Panc1 (cell line): ENCODE measurements at regions not wholly inside any gene's neighbourhood (a gene's known extent, or its start where the extent isn't known, plus 50 kb on each side); places are given as distances from the start of the nearest gene placed in this dataset.
"Not testable (repeated sequence)": the region's sequence is repeated elsewhere in the genome, so short reads cannot be mapped to it uniquely, and the experiment has no call there.

Experiments used
- ATAC-seq: fragments of 200-7000 bp; cut with Tn5 transposase; 2 replicates; pipeline ENCODE4 v1.9.1; 2020; ENCODE audit warnings: mild to moderate bottlenecking, moderate library complexity
- BruUV-seq: library from RNA; stranded (reverse); fragments of 400-500 nt; replicated peaks from 2 replicates; lab custom pipeline; 2021; lab: Mats Ljungman, UMichigan
- CTCF ChIA-PET: fragments of 300-600 bp; sonication (Branson Sonifier 250); formaldehyde crosslinking; loops from one replicate; lab custom pipeline; 2022; ENCODE audit warnings: antibody characterized with exemption; lab: Charles Lee
- POLR2A ChIA-PET: fragments of 300-600 bp; sonication (Branson Sonifier 250); formaldehyde crosslinking; loops from one replicate; lab custom pipeline; 2022; ENCODE audit warnings: antibody characterized with exemption; lab: Charles Lee
- DNase-seq: peaks from one replicate; pipeline ENCODE4 v3.0.0-alpha.2; 2010; ENCODE audit warnings: low read depth, low spot score
- H3K27ac ChIP-seq: 2 replicates; pipeline ENCODE4 v1.5.1; 2011; ENCODE audit warnings: mild to moderate bottlenecking, low read length, inconsistent platforms
- H3K27me3 ChIP-seq: fragments of 200-500 bp; sonication (Bioruptor generic); 2 replicates; pipeline ENCODE4 v1.6.0; 2014; ENCODE audit warnings: low read length, inconsistent platforms; ENCODE audit not compliant: control insufficient read depth, insufficient read depth
- H3K36me3 ChIP-seq: fragments of 200-500 bp; sonication (Bioruptor generic); 2 replicates; pipeline ENCODE4 v1.5.1; 2014; ENCODE audit warnings: inconsistent platforms, mild to moderate bottlenecking, low read length, moderate library complexity; ENCODE audit not compliant: control insufficient read depth, insufficient read depth
- H3K4me1 ChIP-seq: 2 replicates; pipeline ENCODE4 v1.5.1; 2011; ENCODE audit warnings: inconsistent platforms, mild to moderate bottlenecking, low read length, moderate library complexity; ENCODE audit not compliant: control insufficient read depth, insufficient read depth
- H3K4me3 ChIP-seq, 2 experiments: 2 replicates each; pipeline ENCODE4 v1.5.1; 2011 to 2012; ENCODE audit warnings: low read depth in 2 of 2, low read length in 2 of 2, mild to moderate bottlenecking in 2 of 2, inconsistent platforms in 1 of 2, moderate library complexity in 1 of 2
- H3K9me3 ChIP-seq: fragments of 200-500 bp; sonication (Bioruptor generic); 2 replicates; pipeline ENCODE4 v1.5.1; 2014; ENCODE audit warnings: low read depth, mild to moderate bottlenecking, inconsistent platforms, low read length, moderate library complexity; ENCODE audit not compliant: control insufficient read depth, insufficient read depth
- CTCF ChIP-seq: fragments of 450-650 bp; IDR thresholded peaks from 2 replicates; pipeline ENCODE4 v1.5.1; 2017; ENCODE audit warnings: mild to moderate bottlenecking
- POLR2AphosphoS5 ChIP-seq: IDR thresholded peaks from 2 replicates; pipeline ENCODE4 v1.6.1; 2012; ENCODE audit warnings: mild to moderate bottlenecking, low read depth, low read length, moderate library complexity
- REST ChIP-seq, 2 experiments: IDR thresholded peaks; 2 replicates each; pipeline ENCODE4 v1.6.1; 2011 to 2012; ENCODE audit warnings: low read depth in 2 of 2, control low read depth in 1 of 2, low read length in 1 of 2, mild to moderate bottlenecking in 1 of 2, moderate library complexity in 1 of 2; ENCODE audit not compliant: insufficient read depth in 1 of 2
- SIN3A ChIP-seq: IDR thresholded peaks from 2 replicates; pipeline ENCODE4 v1.6.1; 2012; ENCODE audit warnings: low read depth, mild to moderate bottlenecking, low read length, moderate library complexity, borderline replicate concordance; ENCODE audit not compliant: insufficient read depth
- TCF7L2 ChIP-seq: IDR thresholded peaks from 2 replicates; pipeline ENCODE4 v1.6.1; 2011; ENCODE audit warnings: mild to moderate bottlenecking, low read depth, low read length, inconsistent platforms
- in situ Hi-C: cut with HindIII; loops from 2 replicates; pipeline ENCODE4 v1.10.0; 2016; ENCODE audit warnings: low sequenced_read_pairs, low pct_unique_long_range_greater_than_20kb
- intact Hi-C: fragments of 100-400 bp; cut with micrococcal nuclease; formaldehyde crosslinking; loops from one replicate; pipeline ENCODE4 v1.10.0; 2022; ENCODE audit not compliant: unreplicated experiment

- DNase-seq (no peak), ATAC-seq (no peak)
- BruUV-seq = no TSS peak
- POLR2A ChIA-PET = no interaction called here
- Histone ChIP-seq H3K27me3 (no peaks in the 10 kb centered on the region), H3K27ac (no peak overlapping the region), H3K4me1 (no peaks in the 10 kb centered on the region), H3K4me3 (no peak overlapping the region), H3K36me3 (no peaks in the 10 kb centered on the region), H3K9me3 (0 out of 2 replicates have a peak, but pooled peaks cover 4% of the 10 kb centered on the region)
- CTCF ChIA-PET = no interaction called here
- in situ Hi-C loops = no loop called here
- TF ChIP-seq POLR2AphosphoS5 = no peak
- TF ChIP-seq REST (IDR thresholded peaks at IDR 0.05; ENCODE audit: insufficient read depth in 1 of 2, low read depth in 2 of 2, low read length in 1 of 2) = no peak
- TF ChIP-seq TCF7L2 = no peak
- TF ChIP-seq CTCF = no peak
- no peak for TF ChIP-seq SIN3A
- intact Hi-C loops = no loop called here
These were observed 140.1 kb upstream of the JCAD start for GRCh38 chr10:30199376-30200016.

GRCh38 chr10:30197186-30197585 is 137.8 kb upstream of the JCAD start:
- in situ Hi-C loops (no loop called here), intact Hi-C loops (no loop called here)
- DNase-seq (no peak), ATAC-seq (no peak)
- no TSS peak for BruUV-seq
- TF ChIP-seq CTCF (no peak), SIN3A (no peak), REST (IDR thresholded peaks at IDR 0.05; ENCODE audit: insufficient read depth in 1 of 2, low read depth in 2 of 2, low read length in 1 of 2) (no peak), TCF7L2 (no peak), POLR2AphosphoS5 (no peak)
- no peak overlapping the region for H3K27ac ChIP-seq
- ChIA-PET POLR2A (interaction anchor here (0.6 kb wide), 1 partner anchor 182 kb away, joined by 3 read pairs; no protein-coding TSS in a partner anchor), CTCF (no interaction called here)
- H3K9me3 ChIP-seq = no peaks in the 10 kb centered on the region
- H3K4me3 ChIP-seq = no peak overlapping the region
- no peaks in the 10 kb centered on the region for H3K36me3 ChIP-seq
- H3K4me1 ChIP-seq = no peaks in the 10 kb centered on the region
- H3K27me3 ChIP-seq = no peaks in the 10 kb centered on the region

- H3K4me1 ChIP-seq, ATAC-seq, in situ Hi-C loops, POLR2A ChIA-PET, CTCF ChIA-PET, H3K9me3 ChIP-seq, H3K27ac ChIP-seq, H3K27me3 ChIP-seq, H3K36me3 ChIP-seq, H3K4me3 ChIP-seq, BruUV-seq, DNase-seq, intact Hi-C loops: not testable (repeated sequence)
These were observed 137.2 kb upstream of the JCAD start for GRCh38 chr10:30196559-30196958.
